Gastroesophageal sphincter (tissue), 4 donors: ENCODE measurements at regions not wholly inside any gene's neighbourhood (a gene's known extent, or its start where the extent isn't known, plus 50 kb on each side); places are given as distances from the start of the nearest gene placed in this dataset.
"Not testable (repeated sequence)": the region's sequence is repeated elsewhere in the genome, so short reads cannot be mapped to it uniquely, and the experiment has no call there.

Source experiments
- ATAC-seq: fragments of 150-250 bp; one replicate; pipeline ENCODE4 v1.9.1; 2016; ENCODE audit warnings: mild to moderate bottlenecking, moderate library complexity
- H3K27ac ChIP-seq, 4 donors: fragments of 200-600 bp; sonication (generic) in 3 of 4; 1 replicate in 3 of 4; 2 replicates in 1 of 4; pipeline ENCODE4 v1.5.1; 2016 to 2019
- H3K27me3 ChIP-seq: fragments of 200-600 bp; sonication (generic); one replicate; pipeline ENCODE4 v1.5.1; 2019
- H3K36me3 ChIP-seq, 2 donors: fragments of 200-600 bp; sonication (generic); one replicate each; pipeline ENCODE4 v1.5.1; 2019; ENCODE audit warnings: control low read depth in 1 of 2
- H3K4me1 ChIP-seq, 3 donors: fragments of 200-600 bp; sonication (generic); 1 replicate in 2 of 3; 2 replicates in 1 of 3; pipeline ENCODE4 v1.5.1; 2016 to 2019; ENCODE audit warnings: control low read depth in 2 of 3
- H3K4me3 ChIP-seq, 2 donors: fragments of 200-600 bp; sonication (generic); one replicate each; pipeline ENCODE4 v1.5.1; 2019; ENCODE audit warnings: mild to moderate bottlenecking in 1 of 2, moderate library complexity in 1 of 2
- H3K9me3 ChIP-seq, 3 donors: fragments of 200-600 bp; sonication (generic); one replicate each; pipeline ENCODE4 v1.5.1; 2017 to 2019; ENCODE audit warnings: control low read depth in 2 of 3
- CTCF ChIP-seq, 4 experiments: fragments of 200-600 bp in 2 of 4; fragments of 450-650 bp in 2 of 4; sonication (generic) in 1 of 4; IDR thresholded peaks; one replicate each; pipeline ENCODE4 v1.5.1; 2017 to 2019; ENCODE audit warnings: antibody characterized with exemption in 4 of 4, mild to moderate bottlenecking in 2 of 4, moderate library complexity in 2 of 4
- EP300 ChIP-seq: sonication (generic); formaldehyde crosslinking; IDR thresholded peaks from one replicate; pipeline ENCODE4 v1.6.1; 2017; ENCODE audit warnings: antibody characterized with exemption, mild to moderate bottlenecking
- POLR2A ChIP-seq, 2 donors: fragments of 450-650 bp; IDR thresholded peaks; one replicate each; pipeline ENCODE4 v1.6.1; 2017; ENCODE audit warnings: antibody characterized with exemption in 2 of 2, mild to moderate bottlenecking in 2 of 2, moderate library complexity in 1 of 2
- POLR2AphosphoS5 ChIP-seq: sonication (generic); formaldehyde crosslinking; IDR thresholded peaks from one replicate; pipeline ENCODE4 v1.6.1; 2017; ENCODE audit warnings: antibody characterized with exemption
- WGBS, 2 donors: methylation state at CpG; one replicate each; pipeline ENCODE4 v1.1.5; 2018; ENCODE audit warnings: low coverage in 1 of 2; 5-methylcytosine and 5-hydroxymethylcytosine counted together

GRCh38 chr2:118425191-118425590 lies 336.9 kb downstream of the INSIG2 start:
- TF ChIP-seq EP300: no peak
- no peak for TF ChIP-seq POLR2A (IDR thresholded peaks at IDR 0.05)
- TF ChIP-seq POLR2AphosphoS5: no peak
- TF ChIP-seq CTCF (IDR thresholded peaks at IDR 0.05): no peak
- Histone ChIP-seq H3K9me3 (peaks cover 0 to 11% (median 0%) of the 10 kb centered on the region in 3 donors), H3K4me1 (no peaks in the 10 kb centered on the region), H3K27ac (no peak overlapping the region), H3K27me3 (peaks cover 29% of the 10 kb centered on the region), H3K36me3 (no peaks in the 10 kb centered on the region), H3K4me3 (no peak overlapping the region)
- ATAC-seq: no peak
- WGBS, 2 donors: 62 to 75% methylated on average over 5 of the region's 5 CpGs

- no peak for ATAC-seq
- 33 to 78% methylated on average over 1 to 2 of the region's 4 CpGs for WGBS, 2 donors
- peaks cover 0 to 11% (median 0%) of the 10 kb centered on the region in 3 donors for H3K9me3 ChIP-seq
- H3K4me3 ChIP-seq: no peak overlapping the region
- H3K27ac ChIP-seq: no peak overlapping the region
- TF ChIP-seq EP300 (no peak), POLR2A (IDR thresholded peaks at IDR 0.05) (no peak), CTCF (IDR thresholded peaks at IDR 0.05) (no peak), POLR2AphosphoS5 (no peak)
- H3K4me1 ChIP-seq: no peaks in the 10 kb centered on the region
- peaks cover 25% of the 10 kb centered on the region for H3K27me3 ChIP-seq
- no peaks in the 10 kb centered on the region for H3K36me3 ChIP-seq
Observed at GRCh38 chr2:118423776-118424175, 335.5 kb downstream of the INSIG2 start.

- Histone ChIP-seq H3K27ac (no peak overlapping the region), H3K9me3 (no peaks in the 10 kb centered on the region), H3K27me3 (peaks cover 24% of the 10 kb centered on the region), H3K4me1 (no peaks in the 10 kb centered on the region), H3K36me3 (no peaks in the 10 kb centered on the region), H3K4me3 (no peak overlapping the region)
- ATAC-seq: no peak
- 83 to 89% methylated on average over 2 to 3 of the region's 3 CpGs for WGBS, 2 donors
- TF ChIP-seq EP300 (no peak), POLR2AphosphoS5 (no peak), CTCF (IDR thresholded peaks at IDR 0.05) (no peak), POLR2A (IDR thresholded peaks at IDR 0.05) (no peak)
Observed at GRCh38 chr2:118421648-118422047, 333.4 kb downstream of the INSIG2 start.

DNA sequence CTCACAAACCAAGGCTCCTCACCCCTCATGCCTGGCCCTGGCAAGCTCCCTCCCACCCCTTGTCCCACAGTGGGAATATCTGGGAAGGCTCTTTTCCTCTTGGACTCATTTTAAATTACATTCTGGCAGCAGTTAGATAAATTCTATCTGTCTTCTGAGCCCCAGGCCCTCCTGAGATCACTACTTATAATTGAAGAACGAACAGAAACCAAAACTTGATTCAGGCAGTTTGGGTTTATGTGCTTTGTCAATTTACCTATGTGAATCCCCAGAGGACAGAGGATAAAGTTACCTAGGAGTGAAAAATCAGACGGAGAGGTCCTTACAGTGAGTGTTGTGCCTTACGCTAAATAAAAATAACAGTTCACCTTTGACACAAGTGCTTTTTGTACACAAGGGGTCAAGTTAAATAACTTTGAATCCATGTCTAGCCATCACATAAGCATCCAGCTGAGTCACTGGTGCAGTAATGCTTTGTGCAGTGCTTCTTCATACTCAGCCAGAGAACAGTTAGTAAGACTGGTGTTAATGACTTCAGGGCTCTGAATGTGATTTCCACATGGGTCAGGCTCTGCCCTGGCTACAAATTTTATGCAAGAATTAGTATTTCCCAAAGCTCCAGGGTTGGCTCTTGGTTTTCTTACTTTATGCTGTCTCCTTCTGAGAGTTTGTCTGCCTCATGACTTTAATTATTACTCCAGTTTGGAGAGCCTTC lies 329.3 kb downstream of the INSIG2 start:
- Histone ChIP-seq H3K27me3 (peaks cover 15% of the 10 kb centered on the region), H3K27ac (no peak overlapping the region), H3K9me3 (peaks cover 0 to 5% (median 0%) of the 10 kb centered on the region in 3 donors), H3K4me1 (no peaks in the 10 kb centered on the region), H3K4me3 (no peak overlapping the region), H3K36me3 (no peaks in the 10 kb centered on the region)
- no peak for ATAC-seq
- TF ChIP-seq POLR2AphosphoS5 (no peak), POLR2A (IDR thresholded peaks at IDR 0.05) (no peak), CTCF (IDR thresholded peaks at IDR 0.05) (no peak), EP300 (no peak)
- 67 to 71% methylated on average over 3 of the region's 3 CpGs for WGBS, 2 donors

- not testable (repeated sequence) for H3K27me3 ChIP-seq, ATAC-seq
- 56 to 83% methylated on average over 1 of the region's 1 CpG for WGBS, 2 donors
Observed at GRCh38 chr2:118415186-118415585, 326.9 kb downstream of the INSIG2 start.

More at GRCh38 chr2:118415186-118415585, 326.9 kb downstream of the INSIG2 start:
- not testable (repeated sequence) for H3K36me3 ChIP-seq, H3K4me3 ChIP-seq, H3K4me1 ChIP-seq, H3K27ac ChIP-seq, H3K9me3 ChIP-seq
